ENCODE measurements at regions not wholly inside any gene's neighbourhood (a gene's known extent, or its start where the extent isn't known, plus 50 kb on each side); places are given as distances from the start of the nearest gene placed in this dataset.

- no peak for TF ChIP-seq POLR2AphosphoS5 (IDR thresholded peaks at IDR 0.05)
- TF ChIP-seq POLR2A (IDR thresholded peaks at IDR 0.05) = no peak
Observed at GRCh38 chr12:91912178-91912577, 233.5 kb downstream of the BTG1 start.
